ENCODE measurements at regions not wholly inside any gene's neighbourhood (a gene's known extent, or its start where the extent isn't known, plus 50 kb on each side); places are given as distances from the start of the nearest gene placed in this dataset.

DNA sequence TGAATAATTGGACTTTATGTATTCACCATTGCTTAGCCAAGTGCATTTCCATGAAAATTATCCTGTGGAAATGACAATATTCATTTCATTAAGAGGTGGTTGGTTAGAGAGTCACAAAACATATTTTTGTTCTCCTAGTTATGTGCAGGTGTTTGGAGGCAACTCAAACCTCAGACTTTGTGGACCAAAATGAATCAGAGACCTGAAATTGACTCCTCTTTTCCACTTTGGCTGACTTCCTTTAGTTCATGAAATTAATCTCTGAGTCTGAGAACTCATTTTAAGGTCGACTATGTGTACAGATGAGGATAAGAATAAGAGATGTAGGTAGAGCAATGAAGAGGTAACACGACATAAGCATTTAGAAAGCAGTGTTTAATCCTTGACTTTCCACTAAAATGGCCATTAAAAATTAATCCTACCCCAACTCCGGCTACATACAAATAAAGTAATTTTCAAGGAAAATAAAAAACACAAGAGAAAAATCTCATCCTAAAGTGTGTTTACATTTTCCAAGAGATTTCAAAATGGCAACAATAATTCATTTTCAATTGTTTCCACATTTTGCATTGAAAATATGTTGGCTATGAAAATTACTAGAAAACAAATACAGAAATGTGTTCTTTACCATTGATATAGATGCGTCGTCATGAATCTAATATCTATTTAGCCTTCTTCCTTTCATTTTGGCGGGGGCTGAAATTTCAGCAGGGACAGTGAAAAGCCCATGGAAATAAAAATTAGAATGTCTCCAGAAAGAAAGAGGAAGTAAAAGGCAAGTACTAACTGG lies 185.4 kb upstream of the CSNK1A1L start:
- TF ChIP-seq EZH2 (IDR thresholded peaks at IDR 0.05; ENCODE audit: borderline replicate concordance, low read length): no peak
- TF ChIP-seq, protein P1, sequence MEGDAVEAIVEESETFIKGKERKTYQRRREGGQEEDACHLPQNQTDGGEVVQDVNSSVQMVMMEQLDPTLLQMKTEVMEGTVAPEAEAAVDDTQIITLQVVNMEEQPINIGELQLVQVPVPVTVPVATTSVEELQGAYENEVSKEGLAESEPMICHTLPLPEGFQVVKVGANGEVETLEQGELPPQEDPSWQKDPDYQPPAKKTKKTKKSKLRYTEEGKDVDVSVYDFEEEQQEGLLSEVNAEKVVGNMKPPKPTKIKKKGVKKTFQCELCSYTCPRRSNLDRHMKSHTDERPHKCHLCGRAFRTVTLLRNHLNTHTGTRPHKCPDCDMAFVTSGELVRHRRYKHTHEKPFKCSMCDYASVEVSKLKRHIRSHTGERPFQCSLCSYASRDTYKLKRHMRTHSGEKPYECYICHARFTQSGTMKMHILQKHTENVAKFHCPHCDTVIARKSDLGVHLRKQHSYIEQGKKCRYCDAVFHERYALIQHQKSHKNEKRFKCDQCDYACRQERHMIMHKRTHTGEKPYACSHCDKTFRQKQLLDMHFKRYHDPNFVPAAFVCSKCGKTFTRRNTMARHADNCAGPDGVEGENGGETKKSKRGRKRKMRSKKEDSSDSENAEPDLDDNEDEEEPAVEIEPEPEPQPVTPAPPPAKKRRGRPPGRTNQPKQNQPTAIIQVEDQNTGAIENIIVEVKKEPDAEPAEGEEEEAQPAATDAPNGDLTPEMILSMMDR (IDR thresholded peaks at IDR 0.05; ENCODE audit: low read length): no peak
